ENCODE measurements at regions not wholly inside any gene's neighbourhood (a gene's known extent, or its start where the extent isn't known, plus 50 kb on each side); places are given as distances from the start of the nearest gene placed in this dataset.

DNA sequence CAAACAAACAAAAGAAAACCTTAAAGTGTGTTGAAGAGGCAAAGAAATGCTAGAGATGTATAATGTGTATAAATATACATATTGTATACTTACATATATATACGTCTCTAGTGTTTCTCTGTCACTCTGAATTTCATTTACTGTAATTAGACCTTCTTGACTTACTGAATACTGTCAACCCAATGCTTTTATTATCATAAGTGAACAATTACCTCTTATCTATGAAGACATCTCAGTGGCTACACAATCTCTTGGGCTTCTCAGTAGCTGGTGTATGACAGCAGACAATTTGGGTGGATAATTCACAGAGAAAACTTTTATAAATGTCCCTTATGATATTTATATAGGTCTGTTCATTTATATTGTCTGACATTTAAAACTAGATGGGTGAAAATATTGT lies 664.1 kb upstream of the ANO3 start:
- no peak for TF ChIP-seq POLR2A (IDR thresholded peaks at IDR 0.05; ENCODE audit: low read depth, low read length)
- no peak for TF ChIP-seq POLR2AphosphoS5 (IDR thresholded peaks at IDR 0.05; ENCODE audit: low read depth, low read length)
- no peak for TF ChIP-seq TAF1 (IDR thresholded peaks at IDR 0.05; ENCODE audit: borderline replicate concordance, low read depth, low read length)
